Mammary epithelial cell (primary cell): ENCODE measurements at regions not wholly inside any gene's neighbourhood (a gene's known extent, or its start where the extent isn't known, plus 50 kb on each side); places are given as distances from the start of the nearest gene placed in this dataset.

ENCODE experiments used
- EZH2 ChIP-seq: IDR thresholded peaks from 2 replicates; pipeline ENCODE4 v1.6.1; 2012; ENCODE audit warnings: low read length, inconsistent platforms, borderline replicate concordance
- TF ChIP-seq, protein P1 (sequence below), 2 donors: IDR thresholded peaks in 1 of 2; conservative IDR thresholded peaks in 1 of 2; 2 replicates each; pipeline ENCODE4 v1.5.1; 2011 to 2012; ENCODE audit warnings: inconsistent platforms in 2 of 2, low read length in 2 of 2, mild to moderate bottlenecking in 2 of 2, control low read depth in 1 of 2, low read depth in 1 of 2; ENCODE audit not compliant: insufficient read depth in 1 of 2; ENCODE audit errors: extremely low read depth in 1 of 2

DNA sequence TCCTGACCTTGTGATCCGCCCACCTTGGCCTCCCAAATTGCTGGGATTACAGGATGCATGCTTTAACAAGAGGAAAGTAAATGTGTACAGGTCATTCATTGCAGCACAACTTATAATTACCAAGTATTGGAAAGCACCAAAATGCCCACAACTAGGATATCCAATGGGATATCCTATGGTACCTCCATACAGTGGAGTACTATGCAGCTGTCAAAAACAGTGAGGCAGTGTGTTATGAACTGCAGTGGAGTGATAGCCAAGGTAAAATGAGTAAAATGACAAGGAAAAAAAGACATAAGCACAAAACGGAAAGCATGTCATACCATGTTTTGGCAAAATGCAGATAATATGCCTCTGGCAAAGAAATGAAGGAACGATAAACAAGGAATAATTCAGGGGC is 87.6 kb downstream of the FOXL1 start:
- TF ChIP-seq, protein P1, sequence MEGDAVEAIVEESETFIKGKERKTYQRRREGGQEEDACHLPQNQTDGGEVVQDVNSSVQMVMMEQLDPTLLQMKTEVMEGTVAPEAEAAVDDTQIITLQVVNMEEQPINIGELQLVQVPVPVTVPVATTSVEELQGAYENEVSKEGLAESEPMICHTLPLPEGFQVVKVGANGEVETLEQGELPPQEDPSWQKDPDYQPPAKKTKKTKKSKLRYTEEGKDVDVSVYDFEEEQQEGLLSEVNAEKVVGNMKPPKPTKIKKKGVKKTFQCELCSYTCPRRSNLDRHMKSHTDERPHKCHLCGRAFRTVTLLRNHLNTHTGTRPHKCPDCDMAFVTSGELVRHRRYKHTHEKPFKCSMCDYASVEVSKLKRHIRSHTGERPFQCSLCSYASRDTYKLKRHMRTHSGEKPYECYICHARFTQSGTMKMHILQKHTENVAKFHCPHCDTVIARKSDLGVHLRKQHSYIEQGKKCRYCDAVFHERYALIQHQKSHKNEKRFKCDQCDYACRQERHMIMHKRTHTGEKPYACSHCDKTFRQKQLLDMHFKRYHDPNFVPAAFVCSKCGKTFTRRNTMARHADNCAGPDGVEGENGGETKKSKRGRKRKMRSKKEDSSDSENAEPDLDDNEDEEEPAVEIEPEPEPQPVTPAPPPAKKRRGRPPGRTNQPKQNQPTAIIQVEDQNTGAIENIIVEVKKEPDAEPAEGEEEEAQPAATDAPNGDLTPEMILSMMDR (conservative IDR thresholded peaks at IDR 0.05 in 1 of 2, IDR thresholded peaks at IDR 0.05 in 1 of 2; ENCODE audit: extremely low read depth in 1 of 2, insufficient read depth in 1 of 2, low read depth in 1 of 2, low read length in 2 of 2) = no peak
- no peak for TF ChIP-seq EZH2
